ENCODE measurements at regions not wholly inside any gene's neighbourhood (a gene's known extent, or its start where the extent isn't known, plus 50 kb on each side); places are given as distances from the start of the nearest gene placed in this dataset.

DNA sequence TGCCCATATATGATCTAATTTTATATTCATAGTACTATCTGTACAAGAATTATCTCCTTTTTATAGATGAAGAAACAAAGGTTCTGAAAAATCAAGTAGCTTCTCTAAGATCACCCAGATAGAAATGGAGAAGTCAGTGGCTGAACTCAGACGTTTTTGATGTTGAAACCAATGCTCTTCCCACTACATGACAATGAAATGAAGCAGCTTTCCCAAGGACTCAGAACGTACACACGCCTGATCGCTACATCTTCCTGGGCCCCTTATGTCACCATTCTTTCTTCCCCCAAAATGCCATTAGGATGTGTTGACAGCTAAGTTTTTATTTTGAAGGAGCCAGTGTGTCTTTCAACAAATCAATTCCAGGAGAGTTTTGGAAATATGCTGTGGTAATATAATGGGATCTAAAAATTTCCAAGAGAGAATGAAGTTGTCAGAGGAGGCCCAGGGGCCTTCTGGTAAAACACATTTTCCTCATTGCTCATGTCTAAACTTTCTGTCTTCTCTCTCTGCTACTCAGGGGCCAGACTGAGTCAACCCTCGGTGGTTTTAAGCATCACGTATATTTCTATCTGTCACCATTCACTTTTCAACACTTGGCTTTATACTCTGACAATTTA lies 98.1 kb upstream of the COL21A1 start:
- DNase-seq (ENCODE audit: low read depth), result no peak

DNA sequence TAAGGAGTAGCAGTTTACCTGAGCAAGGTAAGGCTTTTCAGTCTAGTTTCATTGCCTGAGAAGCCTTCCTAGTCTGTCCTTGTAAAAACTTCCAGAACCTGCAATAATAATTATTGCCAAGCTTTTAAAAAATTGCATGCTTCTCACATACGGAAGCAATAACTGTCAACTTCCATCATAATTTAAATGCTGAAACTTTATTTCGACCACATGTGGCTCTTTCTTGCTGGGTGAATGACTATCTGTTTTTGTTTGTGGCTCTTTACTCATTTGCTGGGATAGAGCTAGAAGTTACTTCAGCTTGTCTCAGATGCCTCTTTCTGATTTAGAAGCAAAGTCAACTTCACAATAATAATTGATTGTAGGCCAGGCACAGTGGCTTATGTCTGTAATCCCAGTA lies 95.9 kb upstream of the COL21A1 start:
- no peak for DNase-seq (ENCODE audit: low read depth)

DNA sequence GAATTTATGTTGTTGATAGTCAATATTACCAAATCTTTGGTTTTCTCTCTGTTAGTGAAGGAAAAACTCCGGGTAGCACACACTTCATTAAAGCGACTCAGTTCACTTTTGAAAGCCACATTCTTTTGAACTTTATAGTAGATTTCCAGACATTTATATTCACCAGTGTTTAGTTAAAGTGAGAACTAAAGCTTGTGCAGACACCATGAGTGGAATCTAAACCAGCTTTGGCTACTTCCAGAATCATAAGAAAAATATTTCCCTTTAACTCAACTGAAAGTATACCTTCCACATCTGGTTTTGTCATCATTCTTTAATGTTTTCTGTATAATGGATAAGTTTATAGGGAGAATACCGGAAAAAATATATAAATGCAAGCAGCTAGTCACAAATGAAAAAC lies 92.1 kb upstream of the COL21A1 start:
- DNase-seq (ENCODE audit: low read depth), result no peak

DNA sequence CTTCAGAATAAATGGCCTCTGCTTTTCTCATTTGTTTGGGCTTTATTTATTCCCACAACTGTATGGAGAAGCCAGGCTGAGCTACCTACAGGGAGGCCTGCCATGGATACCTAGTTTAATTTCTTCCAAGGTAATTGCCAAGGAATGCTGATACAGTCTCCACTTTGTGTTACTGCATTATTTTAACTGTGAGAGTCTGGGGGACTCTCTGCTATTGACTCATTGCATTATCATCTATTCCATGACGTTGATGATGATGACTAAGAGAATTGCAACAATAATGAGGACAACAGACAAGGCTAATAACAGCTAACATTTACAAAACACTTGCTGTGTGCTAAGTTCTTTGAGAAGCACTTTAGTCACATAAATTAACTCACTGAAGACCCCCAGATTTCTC lies 88.3 kb upstream of the COL21A1 start:
- DNase-seq (ENCODE audit: low read depth), result no peak

DNA sequence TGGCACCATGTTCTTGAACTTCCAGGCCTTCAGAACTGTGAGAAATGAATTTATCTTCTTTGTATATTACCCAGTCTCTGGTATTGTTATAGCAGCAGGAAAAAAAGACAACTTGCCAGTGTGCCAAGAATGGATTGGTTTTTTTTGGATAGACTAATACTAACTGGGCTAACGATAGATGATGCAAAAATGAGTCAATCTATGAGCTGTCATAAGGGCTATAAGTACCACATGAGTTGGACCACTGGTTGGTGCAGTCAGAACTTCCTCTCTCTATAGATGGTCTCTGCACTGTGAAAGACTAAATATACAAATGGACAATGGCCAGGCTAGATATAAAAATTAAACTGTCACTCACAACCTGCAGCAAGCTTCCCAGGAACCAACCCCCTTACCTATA lies 87.6 kb upstream of the COL21A1 start:
- no peak for DNase-seq (ENCODE audit: low read depth)

DNA sequence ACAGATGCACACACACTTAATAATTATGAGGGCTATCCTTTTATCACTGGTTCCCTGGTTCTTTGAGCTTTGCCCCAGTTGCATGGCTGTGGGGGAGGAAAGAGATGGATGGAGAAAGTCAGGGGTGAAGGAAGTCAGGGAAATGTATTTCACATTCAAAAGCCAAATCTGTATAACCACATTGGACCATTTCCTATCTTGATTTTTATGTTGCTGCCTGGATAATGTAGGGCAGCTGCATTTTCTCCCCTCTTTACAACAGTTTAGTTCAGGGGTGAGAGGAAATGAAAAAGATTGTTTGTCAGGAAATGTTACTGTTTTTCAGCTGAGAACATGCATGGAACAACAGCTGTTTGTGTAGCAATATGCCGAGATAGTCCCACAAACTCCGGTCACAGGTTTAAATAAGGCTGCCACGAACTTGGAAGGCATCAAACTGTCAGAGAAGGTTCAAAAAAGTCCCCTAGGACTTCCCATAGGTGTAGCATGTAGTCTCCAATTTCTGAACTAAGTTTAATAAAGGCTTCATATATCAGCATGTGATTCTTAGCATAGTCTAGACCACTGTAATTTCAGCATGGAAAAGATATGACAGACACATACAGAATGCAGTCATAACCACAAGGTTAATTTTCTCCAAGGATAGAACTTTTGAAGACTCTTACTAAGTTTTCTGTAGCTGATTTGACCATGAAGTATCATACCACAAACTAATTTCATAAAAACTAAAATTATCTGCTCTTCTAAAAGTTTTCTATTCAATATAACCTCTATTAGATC lies 82.1 kb upstream of the COL21A1 start:
- DNase-seq (ENCODE audit: low read depth), result no peak

DNA sequence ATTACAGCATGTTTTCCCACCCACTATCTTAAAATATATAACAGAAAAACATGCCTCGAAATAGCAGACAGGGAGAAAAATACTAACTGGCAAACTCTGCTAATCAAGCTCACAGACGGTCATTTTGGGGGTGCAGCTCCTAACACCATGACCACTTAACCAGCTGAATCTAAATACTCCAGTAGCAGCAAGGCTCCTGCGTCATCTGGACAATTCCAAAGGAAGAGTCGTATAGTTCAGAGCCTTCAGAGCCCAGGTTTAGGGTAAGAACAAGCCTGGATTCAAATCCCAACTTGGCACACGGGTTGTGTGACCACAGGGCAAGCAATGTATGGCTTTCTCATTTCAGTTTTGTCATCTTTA lies 81.3 kb upstream of the COL21A1 start:
- no peak for DNase-seq (ENCODE audit: low read depth)

DNA sequence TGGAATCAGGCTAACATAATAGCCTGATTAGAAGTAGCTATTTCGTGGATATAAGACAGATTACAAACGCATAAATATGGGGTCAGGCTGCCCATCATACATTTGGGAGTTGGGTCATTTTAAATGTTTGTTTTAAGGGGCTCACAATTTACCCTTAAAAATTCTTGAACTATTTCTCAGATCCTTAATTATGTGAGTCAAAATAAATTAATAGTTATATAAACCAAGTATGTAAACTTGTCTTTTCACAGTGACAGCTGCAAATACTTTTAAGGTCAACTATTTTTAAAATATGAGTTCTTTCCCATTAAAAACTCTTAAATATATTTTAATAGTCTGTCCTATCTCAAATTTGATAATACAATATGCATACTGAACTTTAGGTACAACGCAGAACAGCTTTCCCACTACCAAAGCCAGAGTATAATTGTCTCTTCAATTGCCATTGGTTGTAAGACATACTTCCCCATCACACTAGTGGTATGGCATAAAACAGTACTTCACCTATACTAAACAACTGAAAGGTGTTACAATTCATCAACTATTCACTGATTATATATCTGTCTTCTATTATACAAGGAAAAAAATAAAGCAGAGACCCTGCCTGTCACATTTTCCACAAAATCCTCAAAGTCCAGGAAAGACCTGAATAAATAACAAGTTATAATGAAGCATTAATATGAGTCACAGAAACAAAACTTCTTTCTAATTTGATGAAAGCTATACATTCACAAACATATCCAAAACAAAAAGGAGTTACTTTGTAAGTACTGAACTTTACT lies 80.8 kb upstream of the COL21A1 start:
- DNase-seq (ENCODE audit: low read depth), result no peak

DNA sequence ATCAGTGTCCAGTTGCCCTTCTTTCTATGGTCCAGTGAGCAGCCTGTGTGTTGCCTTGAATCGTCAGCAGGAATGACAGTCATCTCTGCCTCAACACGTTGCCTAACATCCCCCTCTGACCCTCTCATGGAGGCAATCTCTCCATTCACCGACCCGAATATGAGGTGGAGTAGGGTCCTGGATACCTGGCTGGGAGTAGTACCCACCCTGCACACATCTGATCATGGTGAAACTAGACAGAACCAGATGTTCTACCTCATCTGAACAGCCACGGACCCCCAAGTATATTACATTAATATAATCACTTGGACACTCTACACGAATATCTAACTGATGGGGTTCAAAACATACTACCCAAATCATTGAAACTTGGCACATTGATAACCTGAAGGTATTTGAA lies 77.0 kb upstream of the COL21A1 start:
- DNase-seq (ENCODE audit: low read depth), result no peak

DNA sequence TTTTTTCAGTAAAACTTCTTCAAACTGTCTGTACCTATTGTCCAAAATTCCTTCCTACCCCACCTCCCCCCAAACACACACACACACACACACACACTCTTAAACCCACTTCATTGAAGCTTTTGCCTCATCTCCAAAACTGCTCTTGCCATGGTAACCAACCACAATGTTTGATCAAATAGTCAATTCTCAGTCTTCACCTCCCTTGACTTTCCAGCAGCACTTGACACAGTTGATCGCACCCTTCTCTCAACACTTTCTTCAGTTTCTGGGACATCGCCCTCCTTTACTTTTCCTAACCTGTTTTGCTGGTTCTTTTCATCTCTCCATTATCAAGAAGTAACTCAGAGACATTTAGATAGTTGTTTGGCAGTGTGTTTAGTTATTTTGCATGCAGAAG lies 71.5 kb upstream of the COL21A1 start:
- DNase-seq (ENCODE audit: low read depth), result no peak

DNA sequence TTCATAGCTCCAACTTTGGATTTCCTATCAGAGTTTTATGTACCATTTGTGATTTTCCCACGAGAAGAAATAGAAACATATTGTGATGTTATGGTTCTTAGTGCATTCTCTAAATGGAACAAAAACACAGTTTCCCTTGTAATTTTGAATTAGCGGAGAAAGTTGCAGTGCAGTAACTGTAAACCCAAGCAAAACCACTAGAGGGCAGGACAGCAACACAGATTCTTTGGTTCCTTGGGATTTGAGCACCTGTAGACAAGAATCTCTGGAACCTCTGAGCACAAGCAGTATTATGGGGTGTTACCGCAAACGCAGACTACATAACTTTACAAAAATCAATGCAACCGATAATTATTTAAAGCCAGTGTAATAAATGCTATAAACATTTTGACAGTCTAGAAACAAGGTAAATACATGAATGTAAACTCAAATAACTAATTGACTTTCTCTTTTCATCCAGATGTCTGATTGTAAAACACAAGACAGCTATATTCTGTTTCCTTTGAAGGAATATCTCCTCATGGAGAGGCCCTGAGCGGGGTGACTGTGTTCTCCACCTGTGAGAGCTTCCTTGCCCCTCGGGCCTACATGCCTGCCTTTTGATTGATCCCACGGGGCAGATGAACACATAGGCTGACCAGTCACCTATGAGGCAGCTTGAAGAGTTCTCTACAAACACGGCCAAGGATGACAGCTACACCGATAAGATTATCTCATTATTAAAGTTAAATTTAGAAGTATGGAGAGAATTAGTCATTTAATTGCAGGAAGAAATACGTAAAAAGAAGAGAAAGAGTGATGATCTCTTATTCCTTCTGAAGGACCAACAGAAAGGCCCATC lies 67.5 kb upstream of the COL21A1 start:
- no peak for DNase-seq (ENCODE audit: low read depth)

DNA sequence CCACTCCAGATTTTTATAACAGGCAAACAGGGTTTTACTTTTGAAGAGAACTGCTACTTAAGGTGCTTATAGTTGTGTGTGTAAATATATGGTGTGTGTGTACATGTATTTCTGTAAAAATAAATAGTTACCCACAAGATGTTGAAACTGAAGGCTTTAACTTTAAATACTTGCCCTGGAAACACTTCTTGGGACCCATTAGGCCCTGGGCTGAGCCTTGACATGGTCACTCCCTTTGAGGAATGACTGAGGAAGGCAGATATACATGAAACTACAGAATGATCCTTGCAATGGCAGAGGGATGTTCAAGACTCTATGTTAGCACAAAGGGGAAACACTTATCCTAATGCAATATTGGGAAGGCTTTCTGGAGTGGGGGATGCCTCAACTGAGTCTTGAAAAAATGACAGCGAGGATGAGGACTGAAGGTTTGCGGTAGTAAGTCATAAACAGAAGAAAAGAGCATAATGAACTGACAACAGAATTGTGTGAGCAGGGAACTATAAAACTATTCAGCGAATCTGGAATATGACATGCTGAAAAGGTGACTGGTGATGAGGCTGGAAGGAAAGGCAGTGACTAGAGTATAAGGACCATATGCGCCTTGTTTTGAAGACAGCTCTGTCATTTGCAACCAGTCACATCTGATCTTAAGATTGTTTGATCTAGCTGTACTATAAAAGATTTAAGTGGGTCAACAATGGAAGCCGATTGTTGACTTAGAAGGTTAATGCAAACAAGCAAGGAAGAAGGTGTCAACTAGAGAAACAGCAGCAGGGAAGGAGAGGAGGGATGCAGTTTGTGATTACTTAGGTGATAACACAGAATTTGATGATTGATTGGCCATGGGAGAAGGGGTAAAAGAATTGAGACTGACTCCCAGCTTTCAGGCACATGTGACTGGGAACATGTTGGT lies 64.4 kb upstream of the COL21A1 start:
- no peak for DNase-seq (ENCODE audit: low read depth)

DNA sequence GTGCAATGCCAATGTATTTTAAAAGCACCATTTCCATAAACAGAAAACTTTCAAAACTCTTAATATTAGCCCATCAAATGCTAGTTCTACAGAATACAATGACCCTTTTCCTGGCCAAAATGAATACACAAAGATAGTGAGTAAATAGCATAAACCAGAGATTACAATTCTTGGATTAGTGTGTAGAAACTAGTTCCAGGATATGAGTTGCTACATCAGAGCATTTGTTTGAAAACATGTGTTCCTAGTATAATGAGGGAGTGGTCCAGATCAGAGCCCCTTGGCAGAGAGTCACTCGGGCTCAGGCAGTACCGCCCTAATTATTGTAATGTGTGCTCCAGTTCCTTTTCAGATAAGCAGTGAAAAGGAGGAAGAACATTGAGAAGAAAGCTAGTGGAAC lies 63.7 kb upstream of the COL21A1 start:
- DNase-seq (ENCODE audit: low read depth), result no peak

DNA sequence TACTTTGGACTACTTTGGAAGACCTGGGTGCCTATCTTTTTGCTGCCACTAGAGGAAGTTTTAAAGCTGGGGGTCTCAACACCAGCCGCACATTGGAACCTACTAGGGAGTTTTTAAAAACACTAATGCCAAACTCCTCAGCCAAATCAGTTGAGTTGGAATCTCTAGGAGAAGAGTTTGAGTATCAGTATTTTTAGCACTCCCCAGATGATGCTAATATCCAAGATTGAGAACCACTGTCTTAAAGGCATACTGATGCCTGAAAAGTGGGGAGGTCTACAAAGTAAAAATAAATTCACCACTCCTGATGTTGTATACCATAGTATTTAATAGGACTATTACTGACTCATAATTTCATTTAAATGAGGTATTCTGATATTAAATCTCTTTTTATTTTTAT lies 62.9 kb upstream of the COL21A1 start:
- no peak for DNase-seq (ENCODE audit: low read depth)

DNA sequence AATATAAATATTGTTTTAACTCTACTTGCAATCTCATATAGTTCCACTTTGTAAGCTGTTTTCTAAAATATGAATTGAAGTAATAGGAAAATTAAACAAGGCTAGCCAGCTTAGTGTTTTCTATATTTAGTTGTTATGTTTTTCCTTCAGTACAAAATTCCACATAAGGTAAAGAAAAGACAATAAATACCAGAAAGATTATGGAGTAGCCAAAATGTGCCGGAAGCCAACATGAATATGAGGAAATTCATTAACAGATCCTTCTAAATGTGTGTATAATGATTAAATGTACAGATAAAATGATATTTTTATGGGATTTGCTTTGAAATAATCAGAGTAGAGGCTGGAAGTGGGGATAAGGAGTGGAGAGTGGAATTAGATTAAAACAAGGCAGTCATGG lies 52.5 kb upstream of the COL21A1 start:
- DNase-seq (ENCODE audit: low read depth), result no peak

DNA sequence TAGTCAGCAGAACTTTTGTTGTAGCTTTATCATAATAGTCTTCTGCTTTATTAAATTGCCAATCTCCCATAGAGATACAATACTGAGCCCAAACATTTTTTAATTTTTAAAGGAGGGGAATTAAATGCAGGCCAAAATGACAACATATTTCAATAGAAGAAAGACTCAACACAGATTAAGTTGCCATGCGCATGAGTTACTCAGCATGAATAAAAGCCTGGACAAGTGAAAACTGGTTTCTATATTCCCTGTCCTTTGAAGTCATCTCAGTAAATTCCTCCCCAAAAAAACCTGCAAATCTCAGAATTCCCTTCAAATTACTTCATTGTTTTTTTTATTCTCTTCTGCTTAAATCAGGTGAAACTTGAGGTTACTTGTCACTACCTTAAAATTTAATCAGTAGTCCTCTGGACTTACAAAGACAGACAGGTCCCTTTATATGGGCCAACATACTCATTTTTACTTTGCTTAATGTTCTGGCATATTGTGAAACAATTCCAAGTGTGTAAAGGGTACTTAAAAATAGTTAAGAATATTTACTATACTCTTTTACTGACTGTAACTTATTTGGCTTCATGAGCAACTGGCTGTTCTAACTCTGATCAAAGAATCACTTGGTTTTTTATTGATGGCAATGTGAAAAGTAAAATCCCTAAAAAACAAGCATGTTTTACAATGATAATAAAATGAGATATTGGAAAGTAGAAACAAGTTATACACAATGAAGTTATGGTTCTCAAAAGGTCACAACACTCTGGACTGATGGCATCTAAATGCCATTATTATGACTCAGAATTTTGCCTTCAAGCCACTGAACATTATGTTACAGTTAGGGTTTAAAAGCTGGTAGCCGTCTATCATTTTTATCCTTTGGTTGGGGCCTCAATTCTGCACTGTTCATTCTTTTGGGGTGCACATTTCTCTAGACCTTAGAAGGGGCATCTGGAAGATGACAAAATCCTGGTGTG lies 49.9 kb upstream of the COL21A1 start:
- no peak for DNase-seq (ENCODE audit: low read depth)
